ENCODE measurements at regions not wholly inside any gene's neighbourhood (a gene's known extent, or its start where the extent isn't known, plus 50 kb on each side); places are given as distances from the start of the nearest gene placed in this dataset.

GRCh38 chr2:19818039-19818438, 83.7 kb downstream of the TTC32 start:
- no peak overlapping the region for H3K9ac ChIP-seq (ENCODE audit: low read length)
- no peaks in the 10 kb centered on the region for H4K20me1 ChIP-seq (ENCODE audit: insufficient read depth, low read length)
- no peaks in the 10 kb centered on the region for H3K9me3 ChIP-seq (replicated peaks; ENCODE audit: insufficient read depth, low read length)
- no peak for TF ChIP-seq EZH2phosphoT487 (IDR thresholded peaks at IDR 0.05; ENCODE audit: low read length)
- no peak for TF ChIP-seq CTCF (IDR thresholded peaks at IDR 0.05; ENCODE audit: low read length)
- no peak for TF ChIP-seq EZH2 (optimal IDR thresholded peaks at IDR 0.05; ENCODE audit: low read depth, low read length)
- no peaks in the 10 kb centered on the region for H3K36me3 ChIP-seq (replicated peaks; ENCODE audit: insufficient read depth, low read length)
- no peaks in the 10 kb centered on the region for H3K4me1 ChIP-seq (ENCODE audit: low read length)
- no peaks in the 10 kb centered on the region for H3K79me2 ChIP-seq (ENCODE audit: low read length)
- H3K27ac ChIP-seq (ENCODE audit: low read length) = no peak overlapping the region
- no peaks in the 10 kb centered on the region for H3K27me3 ChIP-seq (replicated peaks; ENCODE audit: insufficient read depth, low read length)
- no peak for DNase-seq
- no peak overlapping the region for H2AFZ ChIP-seq (ENCODE audit: low read length)
- H3K9me2 ChIP-seq (replicated peaks; ENCODE audit: insufficient read depth, low read length) = no peaks in the 10 kb centered on the region
- no peaks in the 10 kb centered on the region for H3F3A ChIP-seq (ENCODE audit: insufficient read depth, low read length)
- H3K4me3 ChIP-seq (ENCODE audit: low read length) = no peak overlapping the region
- H3K4me2 ChIP-seq (ENCODE audit: low read depth, low read length) = no peak overlapping the region

GRCh38 chr2:19815746-19816145, 86.0 kb downstream of the TTC32 start:
- Histone ChIP-seq H3K4me1 (ENCODE audit: low read length) (no peaks in the 10 kb centered on the region), H3K36me3 (replicated peaks; ENCODE audit: insufficient read depth, low read length) (no peaks in the 10 kb centered on the region), H3K9ac (ENCODE audit: low read length) (no peak overlapping the region), H3K4me3 (ENCODE audit: low read length) (no peak overlapping the region), H2AFZ (ENCODE audit: low read length) (no peak overlapping the region), H3K27me3 (replicated peaks; ENCODE audit: insufficient read depth, low read length) (no peaks in the 10 kb centered on the region), H3F3A (ENCODE audit: insufficient read depth, low read length) (no peaks in the 10 kb centered on the region), H3K9me2 (replicated peaks; ENCODE audit: insufficient read depth, low read length) (no peaks in the 10 kb centered on the region), H3K4me2 (ENCODE audit: low read depth, low read length) (no peak overlapping the region), H4K20me1 (ENCODE audit: insufficient read depth, low read length) (no peaks in the 10 kb centered on the region), H3K79me2 (ENCODE audit: low read length) (no peaks in the 10 kb centered on the region), H3K9me3 (replicated peaks; ENCODE audit: insufficient read depth, low read length) (no peaks in the 10 kb centered on the region), H3K27ac (ENCODE audit: low read length) (no peak overlapping the region)
- TF ChIP-seq EZH2phosphoT487 (IDR thresholded peaks at IDR 0.05; ENCODE audit: low read length) (no peak), CTCF (IDR thresholded peaks at IDR 0.05; ENCODE audit: low read length) (no peak), EZH2 (optimal IDR thresholded peaks at IDR 0.05; ENCODE audit: low read depth, low read length) (no peak)
- DNase-seq = no peak

GRCh38 chr2:19812166-19812565, 89.6 kb downstream of the TTC32 start:
- no peaks in the 10 kb centered on the region for H3K36me3 ChIP-seq (replicated peaks; ENCODE audit: insufficient read depth, low read length)
- no peak overlapping the region for H3K27ac ChIP-seq (ENCODE audit: low read length)
- no peaks in the 10 kb centered on the region for H3K27me3 ChIP-seq (replicated peaks; ENCODE audit: insufficient read depth, low read length)
- TF ChIP-seq EZH2 (optimal IDR thresholded peaks at IDR 0.05; ENCODE audit: low read depth, low read length) (no peak), EZH2phosphoT487 (IDR thresholded peaks at IDR 0.05; ENCODE audit: low read length) (no peak), CTCF (IDR thresholded peaks at IDR 0.05; ENCODE audit: low read length) (no peak)
- no peaks in the 10 kb centered on the region for H3K9me2 ChIP-seq (replicated peaks; ENCODE audit: insufficient read depth, low read length)
- no peak for DNase-seq
- H3K4me3 ChIP-seq (ENCODE audit: low read length) = no peak overlapping the region
- H3K4me2 ChIP-seq (ENCODE audit: low read depth, low read length) = no peak overlapping the region
- H2AFZ ChIP-seq (ENCODE audit: low read length) = no peak overlapping the region
- no peaks in the 10 kb centered on the region for H3K79me2 ChIP-seq (ENCODE audit: low read length)
- H4K20me1 ChIP-seq (ENCODE audit: insufficient read depth, low read length) = no peaks in the 10 kb centered on the region
- no peaks in the 10 kb centered on the region for H3K4me1 ChIP-seq (ENCODE audit: low read length)
- H3K9me3 ChIP-seq (replicated peaks; ENCODE audit: insufficient read depth, low read length) = no peaks in the 10 kb centered on the region
- H3K9ac ChIP-seq (ENCODE audit: low read length) = no peak overlapping the region
- no peaks in the 10 kb centered on the region for H3F3A ChIP-seq (ENCODE audit: insufficient read depth, low read length)

All from MM.1S (cell line).